ENCODE measurements at regions not wholly inside any gene's neighbourhood (a gene's known extent, or its start where the extent isn't known, plus 50 kb on each side); places are given as distances from the start of the nearest gene placed in this dataset.

DNA sequence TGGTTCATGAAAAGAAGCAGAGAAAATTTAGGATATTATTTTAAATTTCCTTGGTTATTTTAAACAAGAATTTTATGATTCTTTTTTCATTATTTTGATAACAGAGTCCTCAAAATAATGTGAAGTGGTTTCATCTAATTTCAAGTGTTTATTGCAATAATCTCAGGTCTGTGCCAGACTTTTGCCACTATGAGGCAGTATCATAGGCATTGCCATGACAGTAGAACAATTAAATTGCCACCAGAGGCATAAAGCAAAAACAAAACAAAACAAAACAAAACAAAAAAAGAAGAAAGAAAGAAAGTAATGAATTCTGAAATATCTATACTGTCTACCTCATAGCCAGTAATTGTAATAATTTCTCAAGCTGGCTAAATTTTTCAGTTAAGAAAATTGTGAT is 739.2 kb downstream of the KCTD8 start:
- no peak for TF ChIP-seq POLR2AphosphoS5 (IDR thresholded peaks at IDR 0.05)
- no peak for TF ChIP-seq POLR2A (IDR thresholded peaks at IDR 0.05)
